ENCODE measurements at regions not wholly inside any gene's neighbourhood (a gene's known extent, or its start where the extent isn't known, plus 50 kb on each side); places are given as distances from the start of the nearest gene placed in this dataset.
"Not testable (repeated sequence)": the region's sequence is repeated elsewhere in the genome, so short reads cannot be mapped to it uniquely, and the experiment has no call there.

- DNase-seq; H3K4me1 Mint-ChIP-seq (ENCODE audit: low read depth); H3K27me3 Mint-ChIP-seq (ENCODE audit: low read depth); ATAC-seq; H3K36me3 Mint-ChIP-seq (ENCODE audit: insufficient read depth); H3K4me3 Mint-ChIP-seq: not testable (repeated sequence)
- H3K9me3 Mint-ChIP-seq = peaks cover 30% of the 10 kb centered on the region
Observed at GRCh38 chr11:21659377-21659776, 533.5 kb upstream of the ANO5 start.

GRCh38 chr11:21659961-21660360 is 532.9 kb upstream of the ANO5 start:
- DNase-seq = no peak
- H3K36me3 Mint-ChIP-seq (ENCODE audit: insufficient read depth) = no peaks in the 10 kb centered on the region
- H3K9me3 Mint-ChIP-seq = peaks cover 30% of the 10 kb centered on the region
- no peaks in the 10 kb centered on the region for H3K27me3 Mint-ChIP-seq (ENCODE audit: low read depth)
- H3K4me1 Mint-ChIP-seq (ENCODE audit: low read depth) = no peaks in the 10 kb centered on the region
- H3K4me3 Mint-ChIP-seq = no peak overlapping the region
- no peak for ATAC-seq

- no peaks in the 10 kb centered on the region for H3K27me3 Mint-ChIP-seq (ENCODE audit: low read depth)
- no peaks in the 10 kb centered on the region for H3K36me3 Mint-ChIP-seq (ENCODE audit: insufficient read depth)
- H3K9me3 Mint-ChIP-seq = no peaks in the 10 kb centered on the region
- no peak overlapping the region for H3K4me3 Mint-ChIP-seq
- ATAC-seq (no peak), DNase-seq (no peak)
- H3K4me1 Mint-ChIP-seq (ENCODE audit: low read depth) = no peaks in the 10 kb centered on the region
Observed at GRCh38 chr11:21675049-21675616, 517.8 kb upstream of the ANO5 start.

GRCh38 chr11:21687643-21688042 is 505.2 kb upstream of the ANO5 start:
- Mint-ChIP-seq H3K36me3 (ENCODE audit: insufficient read depth) (no peaks in the 10 kb centered on the region), H3K4me1 (ENCODE audit: low read depth) (no peaks in the 10 kb centered on the region), H3K27me3 (ENCODE audit: low read depth) (no peaks in the 10 kb centered on the region), H3K9me3 (peaks cover 4% of the 10 kb centered on the region), H3K4me3 (no peak overlapping the region)
- DNase-seq (no peak), ATAC-seq (no peak)

- Mint-ChIP-seq H3K9me3 (peaks cover 7% of the 10 kb centered on the region), H3K4me3 (no peak overlapping the region), H3K27me3 (ENCODE audit: low read depth) (no peaks in the 10 kb centered on the region), H3K36me3 (ENCODE audit: insufficient read depth) (no peaks in the 10 kb centered on the region), H3K4me1 (ENCODE audit: low read depth) (no peaks in the 10 kb centered on the region)
- ATAC-seq (no peak), DNase-seq (no peak)
Observed at GRCh38 chr11:21704539-21704938, 488.3 kb upstream of the ANO5 start.

- no peaks in the 10 kb centered on the region for H3K36me3 Mint-ChIP-seq (ENCODE audit: insufficient read depth)
- no peak for DNase-seq
- peaks cover 7% of the 10 kb centered on the region for H3K9me3 Mint-ChIP-seq
- no peaks in the 10 kb centered on the region for H3K27me3 Mint-ChIP-seq (ENCODE audit: low read depth)
- ATAC-seq = no peak
- no peak overlapping the region for H3K4me3 Mint-ChIP-seq
- no peaks in the 10 kb centered on the region for H3K4me1 Mint-ChIP-seq (ENCODE audit: low read depth)
Observed at GRCh38 chr11:21707116-21707739, 485.7 kb upstream of the ANO5 start.

- H3K4me3 Mint-ChIP-seq = no peak overlapping the region
Observed at GRCh38 chr11:21710809-21711208, 482.1 kb upstream of the ANO5 start.

GRCh38 chr11:21711341-21711740 is 481.5 kb upstream of the ANO5 start:
- no peak overlapping the region for H3K4me3 Mint-ChIP-seq
- H3K4me1 Mint-ChIP-seq (ENCODE audit: low read depth) = no peaks in the 10 kb centered on the region
- DNase-seq (no peak), ATAC-seq (no peak)
- no peaks in the 10 kb centered on the region for H3K27me3 Mint-ChIP-seq (ENCODE audit: low read depth)
- peaks cover 8% of the 10 kb centered on the region for H3K9me3 Mint-ChIP-seq
- no peaks in the 10 kb centered on the region for H3K36me3 Mint-ChIP-seq (ENCODE audit: insufficient read depth)

More at GRCh38 chr11:21710809-21711208, 482.1 kb upstream of the ANO5 start:
- Mint-ChIP-seq H3K4me1 (ENCODE audit: low read depth) (no peaks in the 10 kb centered on the region), H3K36me3 (ENCODE audit: insufficient read depth) (no peaks in the 10 kb centered on the region), H3K9me3 (peaks cover 8% of the 10 kb centered on the region), H3K27me3 (ENCODE audit: low read depth) (no peaks in the 10 kb centered on the region)
- DNase-seq (no peak), ATAC-seq (no peak)

GRCh38 chr11:21723678-21724077 is 469.2 kb upstream of the ANO5 start:
- Mint-ChIP-seq H3K4me3 (no peak overlapping the region), H3K4me1 (ENCODE audit: low read depth) (no peaks in the 10 kb centered on the region), H3K27me3 (ENCODE audit: low read depth) (no peaks in the 10 kb centered on the region), H3K36me3 (ENCODE audit: insufficient read depth) (no peaks in the 10 kb centered on the region), H3K9me3 (peaks cover 9% of the 10 kb centered on the region)
- DNase-seq = no peak
- no peak for ATAC-seq

GRCh38 chr11:21727102-21727501 is 465.8 kb upstream of the ANO5 start:
- Mint-ChIP-seq H3K27me3 (ENCODE audit: low read depth) (no peaks in the 10 kb centered on the region), H3K4me3 (no peak overlapping the region)

GRCh38 chr11:21736404-21736803 is 456.5 kb upstream of the ANO5 start:
- no peak for ATAC-seq
- Mint-ChIP-seq H3K4me1 (ENCODE audit: low read depth) (no peaks in the 10 kb centered on the region), H3K36me3 (ENCODE audit: insufficient read depth) (no peaks in the 10 kb centered on the region)

More at GRCh38 chr11:21727102-21727501, 465.8 kb upstream of the ANO5 start:
- peaks cover 10% of the 10 kb centered on the region for H3K9me3 Mint-ChIP-seq
- no peaks in the 10 kb centered on the region for H3K4me1 Mint-ChIP-seq (ENCODE audit: low read depth)
- no peak for DNase-seq
- ATAC-seq = no peak
- H3K36me3 Mint-ChIP-seq (ENCODE audit: insufficient read depth) = no peaks in the 10 kb centered on the region

GRCh38 chr11:21752475-21753243 is 440.2 kb upstream of the ANO5 start:
- DNase-seq; H3K27me3 Mint-ChIP-seq (ENCODE audit: low read depth); ATAC-seq; H3K36me3 Mint-ChIP-seq (ENCODE audit: insufficient read depth); H3K4me1 Mint-ChIP-seq (ENCODE audit: low read depth): not testable (repeated sequence)
- H3K4me3 Mint-ChIP-seq = peak overlapping the region; percentile 6
- peaks cover 28% of the 10 kb centered on the region for H3K9me3 Mint-ChIP-seq

More at GRCh38 chr11:21736404-21736803, 456.5 kb upstream of the ANO5 start:
- peaks cover 19% of the 10 kb centered on the region for H3K9me3 Mint-ChIP-seq
- no peaks in the 10 kb centered on the region for H3K27me3 Mint-ChIP-seq (ENCODE audit: low read depth)
- H3K4me3 Mint-ChIP-seq = no peak overlapping the region
- DNase-seq = no peak

- not testable (repeated sequence) for ATAC-seq; H3K27me3 Mint-ChIP-seq (ENCODE audit: low read depth); H3K4me1 Mint-ChIP-seq (ENCODE audit: low read depth); DNase-seq; H3K4me3 Mint-ChIP-seq; H3K36me3 Mint-ChIP-seq (ENCODE audit: insufficient read depth)
- peaks cover 27% of the 10 kb centered on the region for H3K9me3 Mint-ChIP-seq
Observed at GRCh38 chr11:21753244-21753767, 439.6 kb upstream of the ANO5 start.

GRCh38 chr11:21761000-21761399 is 431.9 kb upstream of the ANO5 start:
- Mint-ChIP-seq H3K4me1 (ENCODE audit: low read depth) (no peaks in the 10 kb centered on the region), H3K9me3 (peaks cover 26% of the 10 kb centered on the region), H3K4me3 (no peak overlapping the region), H3K27me3 (ENCODE audit: low read depth) (no peaks in the 10 kb centered on the region), H3K36me3 (ENCODE audit: insufficient read depth) (no peaks in the 10 kb centered on the region)
- ATAC-seq (no peak), DNase-seq (no peak)

- Mint-ChIP-seq H3K4me3 (no peak overlapping the region), H3K4me1 (ENCODE audit: low read depth) (no peaks in the 10 kb centered on the region), H3K36me3 (ENCODE audit: insufficient read depth) (no peaks in the 10 kb centered on the region), H3K27me3 (ENCODE audit: low read depth) (no peaks in the 10 kb centered on the region), H3K9me3 (peaks cover 4% of the 10 kb centered on the region)
- DNase-seq (no peak), ATAC-seq (no peak)
Observed at GRCh38 chr11:21768388-21768787, 424.5 kb upstream of the ANO5 start.
